ENCODE measurements at regions not wholly inside any gene's neighbourhood (a gene's known extent, or its start where the extent isn't known, plus 50 kb on each side); places are given as distances from the start of the nearest gene placed in this dataset.

DNA sequence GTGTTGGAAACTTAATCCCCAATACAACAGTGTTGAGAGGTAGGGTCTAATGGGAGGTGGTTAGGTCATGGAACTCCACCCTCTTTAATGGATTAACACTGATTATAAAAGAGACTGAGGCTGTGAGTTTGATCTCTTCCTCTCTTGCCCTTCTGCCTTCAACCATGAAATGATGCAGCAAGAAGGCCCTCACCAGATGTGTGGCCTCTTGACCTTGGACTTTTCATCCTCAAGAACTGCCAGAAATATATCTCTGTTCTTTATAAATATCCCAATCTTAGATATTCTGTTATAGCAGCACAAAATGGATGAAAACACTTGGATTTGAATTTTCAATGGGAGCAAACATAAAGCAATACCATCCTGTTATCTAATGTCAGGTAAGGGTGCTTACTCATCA, 67.6 kb downstream of the NMUR2 start:
- DNase-seq: no peak
- TF ChIP-seq POLR2AphosphoS5 (IDR thresholded peaks at IDR 0.05): no peak
- no peak for TF ChIP-seq EP300 (IDR thresholded peaks at IDR 0.05; ENCODE audit: low read depth)
- H3K9me3 ChIP-seq: no peaks in the 10 kb centered on the region
- H3K27ac ChIP-seq: no peak overlapping the region
- H3K4me1 ChIP-seq: no peaks in the 10 kb centered on the region
- H3K36me3 ChIP-seq: no peaks in the 10 kb centered on the region
- no peaks in the 10 kb centered on the region for H3K27me3 ChIP-seq
- in situ Hi-C loops (cut with MboI; ENCODE audit: low pct_ligation_motif_present in 1 of 4, low pct_unique_long_range_greater_than_20kb in 1 of 4, low sequenced_read_pairs in 3 of 4) (no loop called here), intact Hi-C loops (cut with DNase I; ENCODE audit: low total_unique reads) (no loop called here)
- no peak overlapping the region for H3K4me3 ChIP-seq

DNA sequence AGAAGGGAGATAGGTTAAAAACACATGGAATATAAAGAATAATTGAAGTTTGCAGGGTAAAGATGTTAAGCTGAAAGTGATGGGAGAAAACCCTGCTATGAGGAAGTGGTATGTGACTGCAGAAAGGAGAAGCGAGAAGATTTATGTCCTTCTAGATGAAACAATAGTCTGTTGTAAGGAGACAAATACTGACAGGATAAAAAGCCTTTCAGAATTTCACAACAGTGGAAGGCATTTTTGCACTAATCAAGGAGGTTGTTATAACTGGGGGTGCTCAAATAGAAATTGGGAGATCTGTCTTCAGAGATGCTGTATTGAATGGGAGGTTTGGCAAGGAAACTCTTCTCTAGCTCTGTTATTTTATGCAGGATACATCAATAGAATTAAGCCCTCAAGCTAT, 69.6 kb downstream of the NMUR2 start:
- H3K27me3 ChIP-seq: no peaks in the 10 kb centered on the region
- no peak overlapping the region for H3K4me3 ChIP-seq
- TF ChIP-seq, protein P1, sequence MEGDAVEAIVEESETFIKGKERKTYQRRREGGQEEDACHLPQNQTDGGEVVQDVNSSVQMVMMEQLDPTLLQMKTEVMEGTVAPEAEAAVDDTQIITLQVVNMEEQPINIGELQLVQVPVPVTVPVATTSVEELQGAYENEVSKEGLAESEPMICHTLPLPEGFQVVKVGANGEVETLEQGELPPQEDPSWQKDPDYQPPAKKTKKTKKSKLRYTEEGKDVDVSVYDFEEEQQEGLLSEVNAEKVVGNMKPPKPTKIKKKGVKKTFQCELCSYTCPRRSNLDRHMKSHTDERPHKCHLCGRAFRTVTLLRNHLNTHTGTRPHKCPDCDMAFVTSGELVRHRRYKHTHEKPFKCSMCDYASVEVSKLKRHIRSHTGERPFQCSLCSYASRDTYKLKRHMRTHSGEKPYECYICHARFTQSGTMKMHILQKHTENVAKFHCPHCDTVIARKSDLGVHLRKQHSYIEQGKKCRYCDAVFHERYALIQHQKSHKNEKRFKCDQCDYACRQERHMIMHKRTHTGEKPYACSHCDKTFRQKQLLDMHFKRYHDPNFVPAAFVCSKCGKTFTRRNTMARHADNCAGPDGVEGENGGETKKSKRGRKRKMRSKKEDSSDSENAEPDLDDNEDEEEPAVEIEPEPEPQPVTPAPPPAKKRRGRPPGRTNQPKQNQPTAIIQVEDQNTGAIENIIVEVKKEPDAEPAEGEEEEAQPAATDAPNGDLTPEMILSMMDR (IDR thresholded peaks at IDR 0.05): no peak
- TF ChIP-seq EP300 (IDR thresholded peaks at IDR 0.05; ENCODE audit: low read depth) (no peak), POLR2A (IDR thresholded peaks at IDR 0.05) (no peak), POLR2AphosphoS5 (IDR thresholded peaks at IDR 0.05) (no peak)
- in situ Hi-C loops (cut with MboI; ENCODE audit: low pct_ligation_motif_present in 1 of 4, low pct_unique_long_range_greater_than_20kb in 1 of 4, low sequenced_read_pairs in 3 of 4): no loop called here
- no peaks in the 10 kb centered on the region for H3K9me3 ChIP-seq
- intact Hi-C loops (cut with DNase I; ENCODE audit: low total_unique reads): no loop called here
- DNase-seq: no peak
- WGBS, 2 donors (ENCODE audit: low coverage in 1 of 2): 25 to 62% methylated on average over 1 of the region's 1 CpG
- no peaks in the 10 kb centered on the region for H3K4me1 ChIP-seq
- no peaks in the 10 kb centered on the region for H3K36me3 ChIP-seq
- H3K27ac ChIP-seq: no peak overlapping the region

DNA sequence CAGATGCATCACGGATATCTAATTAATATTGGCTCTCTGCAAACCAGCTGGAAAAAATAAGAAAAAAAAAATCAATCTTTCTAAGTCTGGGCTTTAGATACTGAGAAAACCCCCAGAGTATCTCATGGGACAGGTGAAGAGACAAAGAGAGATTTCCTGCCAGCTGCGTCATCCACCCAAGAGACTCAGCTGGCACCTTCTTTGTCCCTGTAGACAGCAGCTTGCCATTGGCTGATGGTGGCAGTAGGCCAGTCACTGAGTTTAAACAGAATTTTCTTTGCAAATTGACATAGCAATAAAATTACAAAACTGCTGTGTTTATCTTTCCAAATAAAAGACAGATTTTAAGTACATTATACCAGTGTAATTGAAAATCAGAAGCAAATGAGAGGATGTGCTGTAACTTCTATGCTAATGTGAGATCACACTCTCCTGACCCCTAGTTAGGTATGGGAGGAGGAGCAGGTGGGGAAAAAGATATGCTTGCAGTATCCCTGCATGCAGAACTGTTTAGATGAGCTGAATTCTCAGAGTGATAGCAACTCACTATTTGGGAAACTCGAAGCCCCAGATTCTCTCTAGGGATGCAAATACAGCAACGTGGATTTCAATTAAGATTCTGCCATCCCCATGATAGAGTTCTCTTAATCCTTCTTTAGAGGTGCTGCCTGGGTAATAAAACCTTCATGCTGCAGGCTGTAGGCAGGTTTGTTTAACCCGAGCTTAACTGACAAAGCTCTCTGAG, 72.2 kb downstream of the NMUR2 start:
- intact Hi-C loops (cut with DNase I; ENCODE audit: low total_unique reads) (no loop called here), in situ Hi-C loops (cut with MboI; ENCODE audit: low pct_ligation_motif_present in 1 of 4, low pct_unique_long_range_greater_than_20kb in 1 of 4, low sequenced_read_pairs in 3 of 4) (no loop called here)
- Histone ChIP-seq H3K4me3 (no peak overlapping the region), H3K27ac (no peak overlapping the region), H3K9me3 (no peaks in the 10 kb centered on the region), H3K4me1 (no peaks in the 10 kb centered on the region), H3K27me3 (no peaks in the 10 kb centered on the region), H3K36me3 (no peaks in the 10 kb centered on the region)
- TF ChIP-seq POLR2A (IDR thresholded peaks at IDR 0.05) (no peak), EP300 (IDR thresholded peaks at IDR 0.05; ENCODE audit: low read depth) (no peak), POLR2AphosphoS5 (IDR thresholded peaks at IDR 0.05) (no peak)
- TF ChIP-seq, protein P1 (IDR thresholded peaks at IDR 0.05): no peak
- 34 to 49% methylated on average over 2 to 5 of the region's 5 CpGs for WGBS, 2 donors (ENCODE audit: low coverage in 1 of 2)
- no peak for DNase-seq

DNA sequence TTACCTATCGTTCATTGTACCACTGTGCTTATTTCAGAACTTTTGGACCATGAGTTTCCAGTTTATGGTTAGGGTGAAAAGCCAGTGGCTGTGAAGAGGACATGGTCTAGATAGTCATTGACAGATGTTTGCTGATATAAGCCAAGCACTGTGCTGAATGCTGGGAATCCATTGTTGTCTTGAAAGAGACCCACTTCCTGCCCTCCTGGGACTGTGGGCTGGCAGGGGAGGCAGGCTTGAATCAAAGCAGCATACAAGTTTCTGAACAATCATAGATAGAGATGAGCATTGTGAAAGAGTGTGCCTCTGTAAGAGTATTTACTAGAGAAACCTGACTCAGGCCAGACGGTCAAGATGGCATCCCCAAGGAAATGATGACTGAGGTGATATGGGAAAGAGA, 73.4 kb downstream of the NMUR2 start:
- Histone ChIP-seq H3K36me3 (no peaks in the 10 kb centered on the region), H3K27ac (no peak overlapping the region), H3K27me3 (no peaks in the 10 kb centered on the region), H3K9me3 (no peaks in the 10 kb centered on the region), H3K4me1 (no peaks in the 10 kb centered on the region), H3K4me3 (no peak overlapping the region)
- in situ Hi-C loops (cut with MboI; ENCODE audit: low pct_ligation_motif_present in 1 of 4, low pct_unique_long_range_greater_than_20kb in 1 of 4, low sequenced_read_pairs in 3 of 4): no loop called here
- no peak for DNase-seq
- intact Hi-C loops (cut with DNase I; ENCODE audit: low total_unique reads): no loop called here
- TF ChIP-seq, protein P1 (IDR thresholded peaks at IDR 0.05): no peak
- TF ChIP-seq POLR2AphosphoS5 (IDR thresholded peaks at IDR 0.05) (no peak), POLR2A (IDR thresholded peaks at IDR 0.05) (no peak)
- WGBS, 2 donors (ENCODE audit: low coverage in 1 of 2): 61 to 71% methylated on average over 2 of the region's 2 CpGs

DNA sequence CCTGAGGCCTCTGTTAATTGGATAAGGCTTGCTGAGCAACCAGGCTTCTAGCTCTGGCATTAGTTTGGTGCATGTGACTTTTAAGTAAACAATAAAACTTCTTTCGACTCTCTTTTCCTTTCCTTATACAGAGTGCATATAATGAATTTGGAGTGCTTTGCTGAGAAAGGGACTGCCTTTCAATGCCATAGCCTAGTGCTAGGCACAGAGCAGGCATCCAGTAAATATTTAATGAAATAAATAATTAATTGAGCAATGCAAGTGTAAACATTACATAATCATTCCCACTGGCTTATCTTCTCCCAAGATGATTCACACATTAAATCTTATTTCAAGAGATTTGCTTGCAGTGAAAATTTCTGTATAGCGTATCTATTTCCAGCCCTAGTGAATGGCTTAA, 74.1 kb downstream of the NMUR2 start:
- Histone ChIP-seq H3K4me1 (no peaks in the 10 kb centered on the region), H3K27me3 (no peaks in the 10 kb centered on the region), H3K9me3 (no peaks in the 10 kb centered on the region), H3K4me3 (no peak overlapping the region), H3K27ac (no peak overlapping the region), H3K36me3 (no peaks in the 10 kb centered on the region)
- in situ Hi-C loops (cut with MboI; ENCODE audit: low pct_ligation_motif_present in 1 of 4, low pct_unique_long_range_greater_than_20kb in 1 of 4, low sequenced_read_pairs in 3 of 4) (no loop called here), intact Hi-C loops (cut with DNase I; ENCODE audit: low total_unique reads) (no loop called here)
- DNase-seq: no peak
- TF ChIP-seq POLR2A (IDR thresholded peaks at IDR 0.05) (no peak), POLR2AphosphoS5 (IDR thresholded peaks at IDR 0.05) (no peak), EP300 (IDR thresholded peaks at IDR 0.05; ENCODE audit: low read depth) (no peak)
- TF ChIP-seq, protein P1 (IDR thresholded peaks at IDR 0.05): no peak
- 54 to 64% methylated on average over 2 of the region's 2 CpGs for WGBS, 2 donors (ENCODE audit: low coverage in 1 of 2)
